Stimulated activated CD4-positive, alpha-beta T cell treated with anti-CD3 and anti-CD28 coated beads, Interleukin-4, amount 100 ng/mL, for 1 hour (primary cell): ENCODE measurements at regions not wholly inside any gene's neighbourhood (a gene's known extent, or its start where the extent isn't known, plus 50 kb on each side); places are given as distances from the start of the nearest gene placed in this dataset.
"Not testable (repeated sequence)": the region's sequence is repeated elsewhere in the genome, so short reads cannot be mapped to it uniquely, and the experiment has no call there.

Source experiments
- DNase-seq: peaks from one replicate; pipeline ENCODE4 v3.0.0-alpha.2; 2020

DNA sequence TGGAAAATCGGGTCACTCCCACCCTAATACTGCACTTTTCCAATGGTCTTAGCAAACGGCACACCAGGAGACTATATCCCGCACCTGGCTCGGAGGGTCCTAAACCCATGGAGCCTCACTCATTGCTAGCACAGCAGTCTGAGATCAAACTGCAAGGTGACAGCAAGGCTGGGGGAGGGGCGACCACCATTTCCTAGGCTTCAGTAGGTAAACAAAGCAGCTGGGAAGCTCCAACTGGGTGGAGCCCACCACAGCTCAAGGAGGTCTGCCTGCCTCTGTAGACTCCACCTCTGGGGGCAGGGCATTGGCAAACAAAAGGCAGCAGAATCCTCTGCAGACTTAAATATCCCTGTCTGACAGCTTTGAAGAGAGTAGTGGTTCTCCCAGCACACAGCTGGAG lies 109.0 kb upstream of the DEFB108B start:
- not testable (repeated sequence) for DNase-seq

DNA sequence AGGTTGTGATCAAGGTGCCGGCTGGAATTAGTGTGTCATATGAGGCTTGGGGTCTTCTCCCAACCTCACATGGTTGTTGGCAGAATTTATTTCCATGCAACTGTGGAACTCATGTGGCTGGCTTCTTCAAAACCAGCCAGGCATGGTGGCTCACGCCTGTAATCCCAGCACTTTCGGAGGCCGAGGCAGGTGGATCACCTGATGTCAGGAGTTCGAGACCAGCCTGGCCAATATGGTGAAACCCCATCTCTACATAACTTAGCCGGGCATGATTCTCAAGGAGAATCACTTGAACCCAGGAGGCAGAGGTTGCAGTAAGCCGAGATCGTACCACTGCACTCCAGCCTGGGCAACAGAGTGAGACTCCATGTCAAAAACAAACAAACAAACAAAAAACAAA lies 102.3 kb upstream of the DEFB108B start:
- DNase-seq, result not testable (repeated sequence)

DNA sequence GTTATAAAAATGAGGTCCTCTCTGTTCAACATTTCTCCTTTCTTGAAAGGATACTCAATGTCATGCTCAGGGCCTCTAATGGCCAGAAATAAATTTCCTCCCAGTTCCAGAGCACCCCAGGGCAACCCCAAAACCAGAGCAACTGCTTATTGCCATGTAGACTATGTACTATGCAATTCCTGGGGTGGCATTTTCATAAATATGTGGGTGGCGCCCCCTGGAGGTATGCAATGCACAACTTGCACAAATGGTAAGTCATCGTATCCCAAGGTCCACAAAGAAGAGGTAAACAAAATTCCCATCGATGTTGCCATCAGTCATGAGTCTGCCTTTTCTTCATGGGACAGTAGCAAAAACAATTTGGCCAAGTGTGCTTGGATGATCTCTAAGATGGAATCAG lies 98.6 kb upstream of the DEFB108B start:
- DNase-seq, result peak; percentile 10

DNA sequence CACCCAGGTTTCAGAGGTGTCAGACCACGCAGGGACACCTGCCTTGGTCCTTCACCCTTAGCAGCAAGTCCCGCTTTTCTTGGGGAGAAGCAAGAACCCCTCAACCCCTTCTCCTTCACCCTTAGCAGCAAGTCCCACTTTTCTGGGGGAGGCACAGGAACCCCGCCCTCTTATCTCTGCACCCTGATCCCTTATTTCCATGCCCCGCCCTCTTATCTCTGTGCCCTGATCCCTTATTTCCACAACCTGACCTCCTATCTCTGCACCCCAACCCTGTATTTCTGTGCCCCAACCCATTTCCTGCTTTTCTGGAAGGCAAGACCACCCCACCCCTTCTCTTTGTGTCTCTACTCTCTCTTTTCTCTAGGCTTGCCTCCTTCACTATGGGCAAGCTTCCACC lies 94.7 kb upstream of the DEFB108B start:
- not testable (repeated sequence) for DNase-seq

DNA sequence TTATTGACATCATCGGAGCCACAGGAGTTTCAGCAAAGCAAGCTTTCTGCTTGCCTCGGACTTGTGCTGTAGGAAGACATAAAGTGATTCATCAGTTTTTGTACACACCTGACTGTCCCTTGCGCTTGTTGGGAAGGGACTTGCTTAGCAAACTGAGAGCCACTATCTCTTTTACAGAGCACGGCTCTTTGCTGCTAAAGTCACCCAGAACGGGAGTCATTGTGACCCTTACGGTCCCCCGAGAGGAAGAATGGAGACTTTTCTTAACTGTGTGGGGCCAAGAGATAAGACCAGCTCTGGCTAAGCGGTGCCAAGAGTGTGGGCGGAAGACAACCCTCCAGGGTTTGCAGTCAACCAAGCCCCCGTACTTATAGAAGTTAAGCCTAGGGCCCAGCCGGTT lies 89.6 kb upstream of the DEFB108B start:
- DNase-seq, result not testable (repeated sequence)

DNA sequence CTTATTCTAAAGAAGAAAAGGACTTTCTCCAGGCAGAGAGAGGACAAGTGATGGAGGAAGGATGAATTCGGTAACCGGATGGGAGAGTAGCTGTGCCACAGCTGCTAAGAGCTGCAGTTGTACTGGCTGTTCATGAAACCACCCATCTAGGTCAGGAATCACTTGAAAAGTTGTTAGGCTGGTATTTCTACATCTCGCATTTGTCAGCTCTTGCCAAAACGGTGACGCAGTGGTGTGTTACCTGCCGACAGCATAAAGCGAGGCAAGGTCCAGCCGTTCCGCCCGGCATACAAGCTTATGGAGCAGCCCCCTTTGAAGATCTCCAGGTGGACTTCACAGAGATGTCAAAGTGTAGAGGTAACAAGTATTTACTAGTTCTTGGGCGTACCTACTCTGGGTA lies 87.3 kb upstream of the DEFB108B start:
- DNase-seq, result not testable (repeated sequence)

GRCh38 chr11:71746263-71746662 lies 86.7 kb upstream of the DEFB108B start:
- DNase-seq, result not testable (repeated sequence)

GRCh38 chr11:71748965-71749620 lies 83.9 kb upstream of the DEFB108B start:
- not testable (repeated sequence) for DNase-seq

GRCh38 chr11:71750908-71751307 lies 82.1 kb upstream of the DEFB108B start:
- not testable (repeated sequence) for DNase-seq

GRCh38 chr11:71764695-71765491 lies 68.1 kb upstream of the DEFB108B start:
- not testable (repeated sequence) for DNase-seq

GRCh38 chr11:71767016-71767415 lies 66.0 kb upstream of the DEFB108B start:
- DNase-seq, result not testable (repeated sequence)

DNA sequence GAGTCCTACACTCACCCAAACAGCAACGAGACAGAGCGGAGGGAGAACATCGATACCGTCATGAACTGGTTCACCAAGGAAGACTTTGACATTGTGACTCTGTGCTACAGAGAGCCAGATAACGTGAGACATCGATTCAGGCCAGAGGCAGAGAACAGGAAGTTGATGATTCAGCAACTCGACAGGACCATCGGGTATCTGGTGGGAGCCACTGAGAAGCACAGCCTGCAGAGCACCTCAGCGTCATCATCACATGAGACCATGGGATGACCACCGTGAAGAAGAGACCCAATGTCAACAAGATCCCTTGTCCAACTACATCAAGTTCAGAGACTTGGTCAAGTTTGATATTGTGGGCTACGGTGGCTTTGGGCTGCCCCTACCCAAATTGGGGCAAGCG lies 60.8 kb upstream of the DEFB108B start:
- DNase-seq, result not testable (repeated sequence)

- no peak for DNase-seq
Measured at GRCh38 chr11:71774603-71775222, 58.3 kb upstream of the DEFB108B start.

GRCh38 chr11:71780116-71780515 lies 52.9 kb upstream of the DEFB108B start:
- DNase-seq, result not testable (repeated sequence)

GRCh38 chr11:71780771-71781170 lies 52.2 kb upstream of the DEFB108B start:
- DNase-seq, result not testable (repeated sequence)

- DNase-seq, result not testable (repeated sequence)
Measured at GRCh38 chr11:71781491-71781890, 51.5 kb upstream of the DEFB108B start.

GRCh38 chr11:71782229-71782861 lies 50.7 kb upstream of the DEFB108B start:
- not testable (repeated sequence) for DNase-seq

- DNase-seq, result not testable (repeated sequence)
Measured at GRCh38 chr11:71783191-71783590, 49.8 kb upstream of the DEFB108B start.
